HL-60/S4 treated with phorbol 12-myristate 13-acetate at 8.2 ng/mL for 4 days and 3 days (cell line): ENCODE measurements at regions not wholly inside any gene's neighbourhood (a gene's known extent, or its start where the extent isn't known, plus 50 kb on each side); places are given as distances from the start of the nearest gene placed in this dataset.

Experiments used
- in situ Hi-C: fragments of 300-500 bp; cut with MboI; formaldehyde crosslinking; loops from 2 replicates; pipeline ENCODE4 v1.15.0; 2022; ENCODE audit warnings: low sequenced_read_pairs

- in situ Hi-C loops, result no loop called here
Observed at GRCh38 chr17:45708707-45709290, 75.3 kb upstream of the CRHR1 start.

- in situ Hi-C loops, result no loop called here
Observed at GRCh38 chr17:45709728-45710288, 74.3 kb upstream of the CRHR1 start.

GRCh38 chr17:45715787-45716186 lies 68.3 kb upstream of the CRHR1 start:
- in situ Hi-C loops, result no loop called here

- in situ Hi-C loops, result no loop called here
Observed at GRCh38 chr17:45718791-45719190, 65.3 kb upstream of the CRHR1 start.

GRCh38 chr17:45719335-45720071 lies 64.6 kb upstream of the CRHR1 start:
- in situ Hi-C loops, result no loop called here

GRCh38 chr17:45720386-45720785 lies 63.7 kb upstream of the CRHR1 start:
- in situ Hi-C loops, result no loop called here

GRCh38 chr17:45722161-45722560 lies 62.0 kb upstream of the CRHR1 start:
- in situ Hi-C loops, result no loop called here

- in situ Hi-C loops, result no loop called here
Observed at GRCh38 chr17:45729294-45729907, 54.7 kb upstream of the CRHR1 start.

- in situ Hi-C loops, result no loop called here
Observed at GRCh38 chr17:45730192-45730591, 53.9 kb upstream of the CRHR1 start.

- in situ Hi-C loops, result no loop called here
Observed at GRCh38 chr17:45731459-45731858, 52.7 kb upstream of the CRHR1 start.

GRCh38 chr17:45732926-45733505 lies 51.1 kb upstream of the CRHR1 start:
- in situ Hi-C loops, result no loop called here

GRCh38 chr17:45733781-45734180 lies 50.3 kb upstream of the CRHR1 start:
- in situ Hi-C loops, result no loop called here
